Ovary (tissue), 7 donors: ENCODE measurements at regions not wholly inside any gene's neighbourhood (a gene's known extent, or its start where the extent isn't known, plus 50 kb on each side); places are given as distances from the start of the nearest gene placed in this dataset.

ENCODE experiments used
- DNase-seq, 5 donors: peaks; one replicate each; pipeline ENCODE4 v3.0.0-alpha.2; 2019 to 2020
- H3K27ac ChIP-seq, 2 donors: fragments of 200-600 bp; one replicate each; pipeline versions ENCODE4 v1.5.1 to v1.8.0; 2019 to 2022
- H3K27me3 ChIP-seq: fragments of 200-600 bp; one replicate; pipeline ENCODE4 v1.8.0; 2022
- H3K36me3 ChIP-seq: fragments of 200-600 bp; sonication (generic); one replicate; pipeline ENCODE4 v1.5.1; 2019
- H3K4me1 ChIP-seq: one replicate; pipeline ENCODE4 v1.8.1; 2013; ENCODE audit warnings: mild to moderate bottlenecking, moderate library complexity; ENCODE audit not compliant: insufficient read depth
- H3K4me3 ChIP-seq: fragments of 200-600 bp; sonication (generic); one replicate; pipeline ENCODE4 v1.5.1; 2017
- H3K9me3 ChIP-seq, 2 donors: fragments of 200-600 bp in 1 of 2; sonication (generic) in 1 of 2; one replicate each; pipeline versions ENCODE4 v1.5.1 to v1.8.1; 2013 to 2019; ENCODE audit warnings: mild to moderate bottlenecking in 1 of 2, moderate library complexity in 1 of 2
- CTCF ChIP-seq, 3 donors: fragments of 450-650 bp in 2 of 3; fragments of 200-600 bp in 1 of 3; IDR thresholded peaks; one replicate each; pipeline versions ENCODE4 v1.5.1 to v1.8.0; 2016 to 2022; ENCODE audit warnings: antibody characterized with exemption in 3 of 3, mild to moderate bottlenecking in 1 of 3
- EP300 ChIP-seq: sonication (generic); formaldehyde crosslinking; IDR thresholded peaks from one replicate; pipeline ENCODE4 v1.6.1; 2017; ENCODE audit warnings: antibody characterized with exemption
- POLR2A ChIP-seq: fragments of 450-650 bp; IDR thresholded peaks from one replicate; pipeline ENCODE4 v1.6.1; 2017; ENCODE audit warnings: antibody characterized with exemption, mild to moderate bottlenecking, moderate library complexity
- WGBS, 3 donors: extraction: QIAGEN DNeasy Blood & Tissue Kit in 1 of 3; methylation state at CpG; one replicate each; pipeline versions ENCODE4 v1.1.5 to v1.1.7; 2013 to 2017; 5-methylcytosine and 5-hydroxymethylcytosine counted together
- intact Hi-C, 4 donors: fragments of 100-400 bp; cut with DNase I; formaldehyde crosslinking; loops; one replicate each; pipeline versions ENCODE4 v1.11.0 to v1.15.1; 2022 to 2023
- donor health status: DM: no; HTN: no; CAD: no; lungs with moderate emphysema.
- donor health status: DM: no; HTN: no; CAD: no.
- donor health status: Bipolar disorder and iron deficiency.
- donor health status: DM: no; HTN: no; CAD: no.
- donor health status: DM: yes; HTN: yes; CAD: no.

GRCh38 chr1:191851799-191852595, 306.3 kb upstream of the RGS18 start:
- Histone ChIP-seq H3K9me3 (no peaks in the 10 kb centered on the region), H3K27me3 (no peaks in the 10 kb centered on the region), H3K4me3 (no peak overlapping the region), H3K4me1 (no peaks in the 10 kb centered on the region), H3K36me3 (no peaks in the 10 kb centered on the region), H3K27ac (no peak overlapping the region)
- intact Hi-C loops, result no loop called here
- WGBS, 3 donors, result 88 to 93% (median 91%) methylated on average over 1 of the region's 1 CpG
- TF ChIP-seq POLR2A (no peak), EP300 (no peak), CTCF (IDR thresholded peaks at IDR 0.05) (no peak)
- DNase-seq, result no peak

- DNase-seq, result no peak
- no peaks in the 10 kb centered on the region for H3K9me3 ChIP-seq
- WGBS, 3 donors, result 90 to 98% (median 90%) methylated on average over 1 of the region's 1 CpG
- TF ChIP-seq CTCF (IDR thresholded peaks at IDR 0.05) (no peak), POLR2A (no peak), EP300 (no peak)
- no peaks in the 10 kb centered on the region for H3K36me3 ChIP-seq
- no peak overlapping the region for H3K27ac ChIP-seq
- no peak overlapping the region for H3K4me3 ChIP-seq
- H3K4me1 ChIP-seq, result no peaks in the 10 kb centered on the region
- intact Hi-C loops, result no loop called here
- H3K27me3 ChIP-seq, result no peaks in the 10 kb centered on the region
These were observed 305.4 kb upstream of the RGS18 start for GRCh38 chr1:191852907-191853306.

GRCh38 chr1:191857600-191857999, 300.7 kb upstream of the RGS18 start:
- H3K4me1 ChIP-seq, result no peaks in the 10 kb centered on the region

GRCh38 chr1:191865479-191865878, 292.8 kb upstream of the RGS18 start:
- intact Hi-C loops, result no loop called here
- DNase-seq, result no peak
- Histone ChIP-seq H3K27ac (no peak overlapping the region), H3K27me3 (no peaks in the 10 kb centered on the region), H3K4me3 (no peak overlapping the region), H3K36me3 (no peaks in the 10 kb centered on the region), H3K4me1 (no peaks in the 10 kb centered on the region), H3K9me3 (no peaks in the 10 kb centered on the region)
- WGBS, 3 donors, result 76 to 81% (median 77%) methylated on average over 6 of the region's 6 CpGs
- no peak for TF ChIP-seq EP300
- no peak for TF ChIP-seq CTCF (IDR thresholded peaks at IDR 0.05)
- TF ChIP-seq POLR2A, result no peak

More at GRCh38 chr1:191857600-191857999, 300.7 kb upstream of the RGS18 start:
- no peaks in the 10 kb centered on the region for H3K36me3 ChIP-seq
- WGBS, 3 donors, result 39 to 71% (median 46%) methylated on average over 1 of the region's 1 CpG
- H3K27ac ChIP-seq, result no peak overlapping the region
- intact Hi-C loops, result no loop called here
- no peaks in the 10 kb centered on the region for H3K9me3 ChIP-seq
- no peak overlapping the region for H3K4me3 ChIP-seq
- TF ChIP-seq CTCF (IDR thresholded peaks at IDR 0.05) (no peak), EP300 (no peak), POLR2A (no peak)
- no peak for DNase-seq
- no peaks in the 10 kb centered on the region for H3K27me3 ChIP-seq
